ENCODE measurements at regions not wholly inside any gene's neighbourhood (a gene's known extent, or its start where the extent isn't known, plus 50 kb on each side); places are given as distances from the start of the nearest gene placed in this dataset.

GRCh38 chrX:11992271-11992670 lies 146.0 kb upstream of the FRMPD4 start:
- no peaks in the 10 kb centered on the region for H3K79me2 ChIP-seq (ENCODE audit: insufficient read depth, low read length)
- no peak overlapping the region for H3K18ac ChIP-seq (ENCODE audit: insufficient read length, low read depth, low read length)
- H3K4me1 Mint-ChIP-seq, result no peaks in the 10 kb centered on the region
- no peaks in the 10 kb centered on the region for H4K20me1 ChIP-seq (ENCODE audit: control insufficient read depth, insufficient read depth, insufficient read length)
- H2AK5ac ChIP-seq (ENCODE audit: insufficient read length, low read length), result no peak overlapping the region
- H3K4me2 ChIP-seq (ENCODE audit: insufficient read depth, insufficient read length, low read length), result no peak overlapping the region
- no peak overlapping the region for H2BK20ac ChIP-seq (ENCODE audit: low read depth, low read length, poor library complexity, severe bottlenecking)
- H2BK12ac ChIP-seq (ENCODE audit: insufficient read length, low read depth, low read length), result no peak overlapping the region
- no peak overlapping the region for H3K9ac ChIP-seq (ENCODE audit: extremely low read depth, insufficient read length, low read length)
- no peaks in the 10 kb centered on the region for H3K79me1 ChIP-seq (ENCODE audit: insufficient read depth, low read depth, low read length, poor library complexity, severe bottlenecking)
- H4K5ac ChIP-seq (ENCODE audit: insufficient read length, low read depth, low read length), result no peak overlapping the region
- no peaks in the 10 kb centered on the region for H3K4me1 ChIP-seq (ENCODE audit: insufficient read depth, low read length)
- H3K36me3 Mint-ChIP-seq (ENCODE audit: insufficient read depth in 1 of 3, low read depth in 3 of 3), result peaks cover 0 to 4% (median 0%) of the 10 kb centered on the region in 3 experiments; a peak in 2 of 7 replicates
- H3K27me3 Mint-ChIP-seq (ENCODE audit: low read depth), result no peaks in the 10 kb centered on the region
- no peaks in the 10 kb centered on the region for H3K23me2 ChIP-seq (ENCODE audit: insufficient read length, low read depth, low read length, poor library complexity, severe bottlenecking)
- no peak overlapping the region for H3K14ac ChIP-seq (ENCODE audit: insufficient read depth, low read length)
- no peak overlapping the region for H2BK15ac ChIP-seq (ENCODE audit: low read depth, low read length)
- no peak overlapping the region for H4K8ac ChIP-seq (replicated peaks; ENCODE audit: insufficient read length, low read depth, low read length)
- no peak overlapping the region for H2BK5ac ChIP-seq (ENCODE audit: insufficient read length, low read length)
- H2BK120ac ChIP-seq (ENCODE audit: low read depth, low read length, poor library complexity, severe bottlenecking), result no peak overlapping the region
- H3T11ph ChIP-seq (ENCODE audit: low read length), result no peak overlapping the region
- H3K27me3 ChIP-seq (ENCODE audit: insufficient read depth, low read length), result no peaks in the 10 kb centered on the region
- H3K4me3 Mint-ChIP-seq, result no peak overlapping the region
- no peak for DNase-seq
- H4K91ac ChIP-seq (ENCODE audit: insufficient read length, low read depth, low read length), result no peak overlapping the region
- no peaks in the 10 kb centered on the region for H3K9me3 ChIP-seq (ENCODE audit: control insufficient read depth, low read depth, low read length)
- no peak overlapping the region for H3K27ac Mint-ChIP-seq
- H3K23ac ChIP-seq (ENCODE audit: insufficient read length, low read depth, low read length), result no peak overlapping the region
- H3K27ac ChIP-seq (ENCODE audit: insufficient read length, low read depth, low read length), result no peak overlapping the region
- peaks cover 41 to 66% of the 10 kb centered on the region in 2 experiments for H3K9me3 Mint-ChIP-seq
- no peak overlapping the region for H3K56ac ChIP-seq (ENCODE audit: insufficient read length, low read depth, low read length)
- TF ChIP-seq, protein P1, sequence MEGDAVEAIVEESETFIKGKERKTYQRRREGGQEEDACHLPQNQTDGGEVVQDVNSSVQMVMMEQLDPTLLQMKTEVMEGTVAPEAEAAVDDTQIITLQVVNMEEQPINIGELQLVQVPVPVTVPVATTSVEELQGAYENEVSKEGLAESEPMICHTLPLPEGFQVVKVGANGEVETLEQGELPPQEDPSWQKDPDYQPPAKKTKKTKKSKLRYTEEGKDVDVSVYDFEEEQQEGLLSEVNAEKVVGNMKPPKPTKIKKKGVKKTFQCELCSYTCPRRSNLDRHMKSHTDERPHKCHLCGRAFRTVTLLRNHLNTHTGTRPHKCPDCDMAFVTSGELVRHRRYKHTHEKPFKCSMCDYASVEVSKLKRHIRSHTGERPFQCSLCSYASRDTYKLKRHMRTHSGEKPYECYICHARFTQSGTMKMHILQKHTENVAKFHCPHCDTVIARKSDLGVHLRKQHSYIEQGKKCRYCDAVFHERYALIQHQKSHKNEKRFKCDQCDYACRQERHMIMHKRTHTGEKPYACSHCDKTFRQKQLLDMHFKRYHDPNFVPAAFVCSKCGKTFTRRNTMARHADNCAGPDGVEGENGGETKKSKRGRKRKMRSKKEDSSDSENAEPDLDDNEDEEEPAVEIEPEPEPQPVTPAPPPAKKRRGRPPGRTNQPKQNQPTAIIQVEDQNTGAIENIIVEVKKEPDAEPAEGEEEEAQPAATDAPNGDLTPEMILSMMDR (conservative IDR thresholded peaks at IDR 0.05), result no peak
- H2AFZ ChIP-seq (ENCODE audit: low read length), result no peak overlapping the region
- H3K4ac ChIP-seq (ENCODE audit: low read depth, low read length), result no peak overlapping the region

Data from H9 (cell line).